GM21717 (cell line): ENCODE measurements at regions not wholly inside any gene's neighbourhood (a gene's known extent, or its start where the extent isn't known, plus 50 kb on each side); places are given as distances from the start of the nearest gene placed in this dataset.
"Not testable (repeated sequence)": the region's sequence is repeated elsewhere in the genome, so short reads cannot be mapped to it uniquely, and the experiment has no call there.

Source experiments
- ATAC-seq: cut with Tn5 transposase; IDR thresholded peaks from one replicate; pipeline ENCODE4 v1.9.1; 2021; ENCODE audit warnings: mild to moderate bottlenecking, moderate library complexity; ENCODE audit not compliant: unreplicated experiment

- no peak for ATAC-seq
These were observed 53.4 kb downstream of the RGS2 start for GRCh38 chr1:192862271-192862670.

GRCh38 chr1:192866241-192866868 lies 57.5 kb downstream of the RGS2 start:
- no peak for ATAC-seq

GRCh38 chr1:192867180-192867579 lies 58.3 kb downstream of the RGS2 start:
- no peak for ATAC-seq

- ATAC-seq = no peak
These were observed 60.6 kb downstream of the RGS2 start for GRCh38 chr1:192869308-192869940.

- ATAC-seq = no peak
These were observed 63.2 kb downstream of the RGS2 start for GRCh38 chr1:192872010-192872409.

GRCh38 chr1:192873836-192874235 lies 65.0 kb downstream of the RGS2 start:
- ATAC-seq = no peak

GRCh38 chr1:192876633-192877032 lies 67.8 kb downstream of the RGS2 start:
- no peak for ATAC-seq

GRCh38 chr1:192877283-192877886 lies 68.5 kb downstream of the RGS2 start:
- ATAC-seq = no peak

GRCh38 chr1:192878249-192878648 lies 69.4 kb downstream of the RGS2 start:
- no peak for ATAC-seq

GRCh38 chr1:192879406-192879805 lies 70.6 kb downstream of the RGS2 start:
- no peak for ATAC-seq

GRCh38 chr1:192880231-192880630 lies 71.4 kb downstream of the RGS2 start:
- no peak for ATAC-seq

GRCh38 chr1:192884241-192884640 lies 75.4 kb downstream of the RGS2 start:
- no peak for ATAC-seq

- ATAC-seq = not testable (repeated sequence)
These were observed 76.5 kb downstream of the RGS2 start for GRCh38 chr1:192885387-192885786.

GRCh38 chr1:192887426-192887825 lies 78.6 kb downstream of the RGS2 start:
- no peak for ATAC-seq

GRCh38 chr1:192888574-192888973 lies 79.7 kb downstream of the RGS2 start:
- ATAC-seq = no peak

GRCh38 chr1:192889082-192889481 lies 80.2 kb downstream of the RGS2 start:
- ATAC-seq = no peak

- no peak for ATAC-seq
These were observed 81.3 kb downstream of the RGS2 start for GRCh38 chr1:192890134-192890533.

GRCh38 chr1:192892934-192893333 lies 84.1 kb downstream of the RGS2 start:
- no peak for ATAC-seq

GRCh38 chr1:192895487-192895886 lies 86.6 kb downstream of the RGS2 start:
- ATAC-seq = not testable (repeated sequence)

GRCh38 chr1:192896376-192896775 lies 87.5 kb downstream of the RGS2 start:
- no peak for ATAC-seq

GRCh38 chr1:192901500-192901899 lies 92.7 kb downstream of the RGS2 start:
- ATAC-seq = no peak

- ATAC-seq = no peak
These were observed 94.3 kb downstream of the RGS2 start for GRCh38 chr1:192903142-192903541.
